GM21367 (cell line): ENCODE measurements at regions not wholly inside any gene's neighbourhood (a gene's known extent, or its start where the extent isn't known, plus 50 kb on each side); places are given as distances from the start of the nearest gene placed in this dataset.
"Not testable (repeated sequence)": the region's sequence is repeated elsewhere in the genome, so short reads cannot be mapped to it uniquely, and the experiment has no call there.

Experiments
- ATAC-seq: cut with Tn5 transposase; IDR thresholded peaks from one replicate; pipeline ENCODE4 v1.9.1; 2021; ENCODE audit not compliant: unreplicated experiment

DNA sequence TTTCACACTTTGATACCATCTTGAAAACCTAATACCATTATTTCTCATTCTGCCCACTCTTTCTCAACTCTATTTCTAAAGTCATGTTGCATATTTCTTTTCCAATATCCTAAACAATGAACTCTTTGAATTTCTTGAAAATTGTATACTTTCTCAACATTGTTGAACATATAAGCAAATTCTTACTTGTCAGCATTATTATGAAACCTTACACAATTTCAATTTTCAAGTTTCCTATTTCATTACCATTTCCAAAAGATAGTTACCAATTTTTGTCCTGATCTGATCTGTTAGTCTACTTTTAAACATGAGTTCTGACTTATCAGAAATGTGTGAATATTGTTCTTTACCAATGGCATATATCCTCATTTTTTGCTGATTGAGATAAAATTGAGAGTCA, 806.3 kb upstream of the IGFBP7 start:
- ATAC-seq = no peak

- no peak for ATAC-seq
Observed at GRCh38 chr4:57911203-57911602, 801.0 kb upstream of the IGFBP7 start.

GRCh38 chr4:57910151-57910550, 800.0 kb upstream of the IGFBP7 start:
- ATAC-seq = no peak

DNA sequence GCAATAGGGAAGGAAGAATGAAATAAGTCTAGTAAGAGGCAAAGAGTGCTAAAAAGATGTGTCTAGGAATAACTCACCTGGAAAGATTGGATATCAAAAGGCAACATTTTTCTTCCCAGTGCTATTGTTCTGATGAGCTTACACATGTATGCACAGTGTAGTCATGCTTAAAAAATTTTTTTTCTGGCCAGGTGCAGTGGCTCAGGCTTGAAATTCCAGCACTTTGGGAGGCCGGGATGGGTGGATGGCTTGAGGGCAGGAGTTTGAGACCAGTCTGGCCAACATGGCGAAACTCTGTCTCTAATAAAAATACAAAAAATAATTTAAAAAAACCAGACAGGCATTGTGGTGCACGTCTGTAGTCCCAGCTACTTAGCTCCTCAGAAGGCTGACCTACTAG, 795.8 kb upstream of the IGFBP7 start:
- ATAC-seq = no peak

GRCh38 chr4:57877047-57877458, 766.9 kb upstream of the IGFBP7 start:
- no peak for ATAC-seq

DNA sequence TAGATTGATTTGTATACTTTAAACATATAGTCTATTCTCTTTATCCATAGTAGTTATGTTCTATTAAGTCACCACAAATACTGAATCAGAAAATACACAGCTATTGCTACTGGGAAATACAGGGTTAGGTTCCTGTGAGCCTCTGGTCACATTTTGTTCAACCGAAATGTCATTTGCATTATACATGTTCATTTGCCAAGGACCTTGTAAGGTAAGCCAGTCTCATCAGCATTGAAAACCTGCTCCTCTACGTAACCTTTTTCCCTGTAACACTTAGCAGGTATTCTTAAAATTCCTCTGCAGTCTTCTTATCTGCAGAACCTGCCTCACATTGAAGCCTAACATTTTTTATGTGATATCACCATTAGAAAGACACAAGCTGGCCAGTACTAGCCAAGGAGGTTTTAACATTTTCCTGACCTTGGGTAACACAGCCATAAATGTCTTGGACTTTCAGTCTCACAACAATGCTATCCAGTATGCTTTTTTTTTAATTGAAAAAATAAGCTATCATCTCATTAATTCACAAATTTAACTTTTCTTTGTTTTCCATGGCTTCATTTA, 765.7 kb upstream of the IGFBP7 start:
- ATAC-seq = no peak

DNA sequence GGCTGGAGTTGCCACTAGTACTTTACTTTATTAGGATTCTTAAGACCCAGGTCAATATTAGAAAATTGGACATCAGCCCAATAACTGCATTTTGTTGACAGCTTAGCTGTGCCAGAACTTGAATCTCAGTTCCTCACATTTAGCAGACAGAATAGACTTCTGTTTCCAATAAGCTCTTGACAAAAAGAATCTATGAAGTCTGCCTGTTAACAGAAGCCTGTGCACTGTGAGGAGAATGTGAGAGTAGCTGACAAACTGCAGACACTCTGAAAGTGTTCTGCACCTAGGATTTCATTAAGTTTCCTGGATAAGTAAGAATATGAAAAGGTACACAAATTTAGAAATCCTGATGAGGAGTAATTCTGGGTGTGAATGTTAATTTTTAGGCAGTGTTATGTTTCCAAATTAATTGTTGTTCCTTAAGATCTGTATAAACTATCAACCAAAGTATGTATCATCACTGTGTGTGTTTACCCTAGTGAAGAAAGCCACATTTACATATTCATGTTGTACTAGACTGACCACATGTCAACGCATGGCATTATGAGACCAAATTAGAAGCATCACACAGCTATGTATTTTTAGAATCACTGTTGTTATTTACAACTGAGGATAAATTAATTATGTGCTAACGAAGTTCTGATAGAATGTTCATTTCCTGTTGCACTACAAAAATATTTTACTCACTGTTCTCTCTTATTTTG, 756.4 kb upstream of the IGFBP7 start:
- ATAC-seq = no peak

GRCh38 chr4:57865264-57865663, 755.1 kb upstream of the IGFBP7 start:
- peak; percentile 88 for ATAC-seq

- no peak for ATAC-seq
Observed at GRCh38 chr4:57854748-57855147, 744.6 kb upstream of the IGFBP7 start.

DNA sequence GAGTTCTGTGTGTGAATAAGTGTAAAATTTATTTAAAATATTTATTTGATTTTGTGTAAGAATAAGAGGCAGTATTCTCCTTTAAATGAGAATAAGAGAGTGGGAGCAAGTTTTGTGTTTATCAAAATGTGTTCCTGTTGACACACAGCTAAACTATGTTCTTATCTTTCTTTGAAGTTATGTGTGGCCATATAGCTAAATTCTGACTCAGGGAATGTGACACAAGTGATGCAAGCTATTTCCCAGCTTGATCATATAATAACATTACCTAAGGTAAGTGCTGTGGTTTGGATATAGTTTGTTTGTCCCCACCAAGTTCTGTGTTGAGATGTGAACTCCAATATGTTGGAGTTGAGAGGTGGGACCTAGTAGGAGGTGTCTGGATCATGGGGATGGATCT, 740.0 kb upstream of the IGFBP7 start:
- no peak for ATAC-seq

DNA sequence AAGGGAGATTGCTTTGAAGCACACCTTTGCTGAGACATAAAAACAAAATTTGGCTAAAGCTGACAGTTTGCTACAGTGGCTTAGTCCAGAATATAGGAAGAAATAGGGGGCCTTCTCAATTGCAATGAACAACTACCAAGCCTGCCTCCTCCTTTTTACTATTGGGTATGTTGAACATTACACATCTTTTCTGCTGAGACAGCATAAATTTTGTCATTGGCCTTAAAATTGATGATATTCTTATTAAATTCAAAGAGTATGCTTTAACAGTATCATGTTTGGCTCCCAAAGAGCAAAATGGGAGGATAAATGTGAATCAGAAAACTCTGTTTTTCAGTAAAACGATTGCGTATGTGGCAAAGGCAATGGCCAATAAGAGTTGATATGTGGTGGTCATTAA, 721.9 kb upstream of the IGFBP7 start:
- no peak for ATAC-seq

DNA sequence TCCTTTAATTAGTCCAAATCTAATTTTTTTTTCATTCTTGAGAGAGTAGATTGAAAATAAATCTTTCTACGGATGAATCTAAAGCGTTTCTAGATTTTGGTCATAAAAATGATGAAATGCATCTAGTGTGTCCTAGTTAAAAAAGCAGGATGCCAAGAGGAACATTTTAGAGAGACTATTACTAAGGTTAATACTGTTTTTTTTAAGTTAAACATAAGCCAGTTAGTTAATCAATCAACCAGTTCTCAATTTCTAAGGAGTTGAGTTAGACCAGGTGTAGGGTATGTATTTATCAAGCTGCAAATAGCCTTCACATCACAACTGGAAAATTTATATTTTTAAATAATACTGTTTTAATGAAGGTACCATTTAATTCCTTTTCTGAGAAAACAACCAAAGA, 679.5 kb upstream of the IGFBP7 start:
- no peak for ATAC-seq

- ATAC-seq = no peak
Observed at GRCh38 chr4:57777876-57778275, 667.7 kb upstream of the IGFBP7 start.

DNA sequence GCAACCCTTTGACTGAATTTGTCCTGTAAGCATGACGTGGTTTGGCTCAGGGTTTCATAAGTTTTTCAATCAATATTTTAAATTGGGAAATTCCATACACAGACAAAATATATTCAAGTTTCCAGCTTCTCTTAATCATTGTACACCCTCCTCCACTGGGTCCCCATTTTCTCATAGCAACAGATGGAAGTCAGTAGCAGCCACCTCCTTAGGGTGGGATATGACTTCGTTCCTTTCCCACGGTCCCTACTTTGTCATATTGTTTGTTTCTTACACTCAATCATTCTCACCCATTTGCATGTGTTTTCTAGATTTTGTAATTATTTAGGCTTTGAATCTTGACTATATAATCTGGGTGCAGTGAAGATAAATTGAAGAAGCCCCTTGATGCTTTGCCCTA, 664.5 kb upstream of the IGFBP7 start:
- ATAC-seq = no peak

GRCh38 chr4:57774171-57774570, 664.0 kb upstream of the IGFBP7 start:
- no peak for ATAC-seq

GRCh38 chr4:57766341-57766740, 656.2 kb upstream of the IGFBP7 start:
- ATAC-seq = no peak

DNA sequence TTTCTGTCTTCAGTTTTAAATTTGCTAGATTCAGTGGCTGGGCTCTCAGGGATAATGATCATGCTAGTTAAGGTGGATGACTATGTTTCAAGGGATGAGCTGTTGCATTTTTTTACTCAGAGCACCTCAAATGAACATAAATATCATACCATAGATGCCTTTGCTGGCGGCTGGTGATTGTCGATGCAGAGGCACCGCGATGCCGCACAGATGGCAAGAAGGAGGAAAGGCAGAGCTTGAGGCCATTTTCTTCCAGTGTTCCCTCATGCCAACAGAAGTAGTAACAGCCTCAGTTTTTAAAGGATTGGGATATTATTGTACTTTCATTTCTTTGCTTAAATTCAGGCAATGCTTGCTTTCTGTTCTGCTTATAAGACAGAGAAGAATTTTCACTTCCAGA, 654.7 kb upstream of the IGFBP7 start:
- ATAC-seq = no peak

DNA sequence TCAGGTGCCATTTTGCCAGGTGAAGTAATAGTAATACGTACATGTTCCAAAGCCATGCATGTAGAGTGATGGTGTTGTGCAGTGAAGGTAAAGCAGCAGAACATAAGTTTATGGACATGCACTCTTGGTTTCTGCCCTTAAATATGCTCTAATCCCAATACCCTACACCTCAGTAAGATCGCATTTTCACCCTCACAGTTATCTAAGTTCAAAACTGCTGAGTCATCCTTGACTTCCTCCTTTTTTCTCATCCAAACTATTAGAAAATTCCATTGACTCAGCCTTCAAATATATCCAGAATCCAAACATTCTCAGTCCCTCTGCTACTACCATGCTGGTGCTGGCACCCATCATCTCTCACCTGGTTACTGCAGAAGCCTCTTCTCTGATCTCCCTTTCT, 652.9 kb upstream of the IGFBP7 start:
- ATAC-seq = no peak

DNA sequence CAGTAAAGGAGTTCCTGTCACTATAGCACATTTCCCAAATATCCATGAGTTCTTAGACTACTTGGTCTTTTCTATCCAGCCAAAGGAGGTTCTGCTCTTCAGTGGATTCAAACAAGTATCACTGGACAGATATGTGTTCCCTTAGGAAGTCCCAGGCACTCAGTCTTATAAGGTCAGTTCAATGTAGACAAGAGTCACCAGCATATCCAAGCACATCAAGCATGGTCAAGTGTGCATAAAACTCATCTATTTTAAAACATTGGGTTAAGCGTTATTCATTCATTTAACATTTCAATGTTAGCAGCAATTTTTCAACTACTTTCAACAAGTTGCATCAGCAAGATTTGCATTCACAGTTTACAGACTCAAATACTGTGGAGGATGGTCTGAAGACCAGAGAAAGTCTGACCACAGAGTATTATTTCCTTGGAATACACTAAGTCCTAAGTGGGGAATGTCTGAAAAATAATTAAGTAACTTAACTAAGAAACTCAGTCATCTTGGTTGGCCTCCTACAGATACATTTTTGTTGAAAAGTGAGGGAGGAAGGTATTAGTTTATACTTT, 630.5 kb upstream of the IGFBP7 start:
- no peak for ATAC-seq

- ATAC-seq = no peak
Observed at GRCh38 chr4:57736781-57737180, 626.6 kb upstream of the IGFBP7 start.

DNA sequence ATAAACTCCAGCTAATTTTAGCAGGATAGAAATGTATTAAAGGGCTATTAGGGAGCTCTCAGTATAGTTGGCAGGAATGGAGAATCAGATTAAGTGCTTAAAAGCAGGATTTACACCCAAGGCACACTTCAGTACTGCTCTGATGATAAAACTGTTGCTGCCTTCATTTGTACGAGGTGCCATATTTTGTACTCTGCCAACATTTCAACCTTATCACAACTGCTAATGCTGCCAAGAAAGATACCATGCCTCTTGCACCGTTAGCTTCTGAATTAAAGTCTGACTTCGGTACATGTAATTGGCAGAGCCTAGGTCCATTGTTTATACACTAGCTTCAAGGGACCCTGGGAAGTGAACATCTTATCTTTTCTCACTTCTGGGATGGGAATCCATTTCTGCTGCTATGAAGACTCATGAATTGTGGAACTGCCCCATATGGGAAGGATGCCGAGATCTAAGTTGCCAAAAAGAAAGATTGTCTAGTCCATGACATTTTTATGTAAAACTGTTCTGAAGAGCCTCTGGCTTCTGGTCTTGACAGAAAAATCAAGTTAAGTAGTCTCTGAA, 624.0 kb upstream of the IGFBP7 start:
- no peak for ATAC-seq

- ATAC-seq = not testable (repeated sequence)
Observed at GRCh38 chr4:57729775-57730570, 619.8 kb upstream of the IGFBP7 start.
